ENCODE measurements at regions not wholly inside any gene's neighbourhood (a gene's known extent, or its start where the extent isn't known, plus 50 kb on each side); places are given as distances from the start of the nearest gene placed in this dataset.

DNA sequence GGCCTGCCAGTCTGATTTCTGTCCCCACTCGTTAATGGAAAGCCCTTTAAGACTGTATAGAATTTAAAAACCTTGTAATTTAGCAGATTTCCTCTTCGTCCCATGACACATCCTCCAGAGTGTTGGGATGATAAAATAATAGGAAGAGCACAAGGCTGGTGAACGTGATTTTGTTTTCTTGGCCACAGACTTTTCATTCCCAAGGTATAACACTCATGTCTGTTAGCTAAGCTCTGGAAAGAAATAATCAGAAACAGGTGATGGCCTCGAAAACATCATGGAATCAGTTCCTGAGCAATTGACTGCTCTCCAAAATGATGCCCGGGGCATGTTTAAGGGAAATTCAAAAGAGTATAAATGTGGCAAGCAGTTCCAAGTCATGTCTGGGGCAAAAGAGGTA, 337.8 kb upstream of the TCF4 start:
- ChIA-PET POLR2A (ENCODE audit: unreplicated experiment) (no interaction called here), CTCF (interaction anchor here (0.7 kb wide), 1 partner anchor 269 kb away, joined by 3 read pairs; no protein-coding TSS in a partner anchor)
- Histone ChIP-seq H2BK120ac (ENCODE audit: low read depth, low read length) (no peak overlapping the region), H2AFZ (replicated peaks; ENCODE audit: low read length, poor library complexity) (no peak overlapping the region), H3K36me3 (ENCODE audit: control insufficient read depth, insufficient read depth, low read length) (no peaks in the 10 kb centered on the region), H4K91ac (ENCODE audit: insufficient read depth, low read depth, low read length) (no peak overlapping the region), H3K4ac (ENCODE audit: low read depth, low read length) (no peak overlapping the region), H4K20me1 (ENCODE audit: insufficient read depth, low read length) (no peaks in the 10 kb centered on the region), H3K18ac (ENCODE audit: low read depth, low read length) (no peak overlapping the region), H3K23ac (ENCODE audit: low read depth, low read length) (no peak overlapping the region), H3K9me3 (ENCODE audit: control insufficient read depth, insufficient read depth, low read length) (no peaks in the 10 kb centered on the region), H4K5ac (ENCODE audit: low read depth, low read length) (no peak overlapping the region), H3K4me2 (ENCODE audit: low read depth, low read length) (no peak overlapping the region), H2BK15ac (ENCODE audit: low read depth, low read length) (no peak overlapping the region; the same call in 2 of the 3 replicates), H3K9ac (ENCODE audit: low read depth, low read length) (no peak overlapping the region), H3K27me3 (ENCODE audit: control insufficient read depth, insufficient read depth, low read length) (peaks cover 5% of the 10 kb centered on the region; the same call in 1 of the 2 replicates), H4K8ac (ENCODE audit: low read depth in 2 of 2, low read length in 2 of 2) (no peak overlapping the region), H2AK5ac (ENCODE audit: low read depth, low read length) (no peak overlapping the region), H3K56ac (ENCODE audit: extremely low read depth, insufficient read depth, low read length) (no peak overlapping the region), H3K9me1 (ENCODE audit: insufficient read depth, low read length) (no peaks in the 10 kb centered on the region), H2BK20ac (ENCODE audit: low read depth, low read length) (no peak overlapping the region), H2AK9ac (replicated peaks; ENCODE audit: low read depth, low read length, poor library complexity) (no peak overlapping the region), H2BK5ac (ENCODE audit: low read depth, low read length, poor library complexity, severe bottlenecking) (no peak overlapping the region), H3K27ac (ENCODE audit: insufficient read depth, low read length) (no peak overlapping the region), H3K14ac (replicated peaks; ENCODE audit: low read depth, low read length) (no peak overlapping the region), H3K79me1 (ENCODE audit: low read depth in 1 of 2, low read length in 2 of 2) (no peaks in the 10 kb centered on the region), H3K4me3 (ENCODE audit: insufficient read depth, low read depth, low read length) (no peak overlapping the region), H3K4me1 (ENCODE audit: control insufficient read depth, insufficient read depth, low read length) (no peaks in the 10 kb centered on the region)
- no peak for ATAC-seq (ENCODE audit: low read depth)
- no peak for DNase-seq
- BruUV-seq (replicated peaks) = no TSS peak
- dilution Hi-C loops (cut with HindIII; ENCODE audit: low sequenced_read_pairs, unreplicated experiment) = no loop called here
- 100% methylated on average over 1 of the region's 5 CpGs; no CpG with 5 or more reads in 1 of the 2 experiments for WGBS, 2 experiments (ENCODE audit: extremely low coverage in 2 of 2, insufficient read length in 1 of 2)
- no peak for TF ChIP-seq RCOR1 (IDR thresholded peaks at IDR 0.05; ENCODE audit: insufficient replicate concordance, low read length)
- TF ChIP-seq, protein P1, sequence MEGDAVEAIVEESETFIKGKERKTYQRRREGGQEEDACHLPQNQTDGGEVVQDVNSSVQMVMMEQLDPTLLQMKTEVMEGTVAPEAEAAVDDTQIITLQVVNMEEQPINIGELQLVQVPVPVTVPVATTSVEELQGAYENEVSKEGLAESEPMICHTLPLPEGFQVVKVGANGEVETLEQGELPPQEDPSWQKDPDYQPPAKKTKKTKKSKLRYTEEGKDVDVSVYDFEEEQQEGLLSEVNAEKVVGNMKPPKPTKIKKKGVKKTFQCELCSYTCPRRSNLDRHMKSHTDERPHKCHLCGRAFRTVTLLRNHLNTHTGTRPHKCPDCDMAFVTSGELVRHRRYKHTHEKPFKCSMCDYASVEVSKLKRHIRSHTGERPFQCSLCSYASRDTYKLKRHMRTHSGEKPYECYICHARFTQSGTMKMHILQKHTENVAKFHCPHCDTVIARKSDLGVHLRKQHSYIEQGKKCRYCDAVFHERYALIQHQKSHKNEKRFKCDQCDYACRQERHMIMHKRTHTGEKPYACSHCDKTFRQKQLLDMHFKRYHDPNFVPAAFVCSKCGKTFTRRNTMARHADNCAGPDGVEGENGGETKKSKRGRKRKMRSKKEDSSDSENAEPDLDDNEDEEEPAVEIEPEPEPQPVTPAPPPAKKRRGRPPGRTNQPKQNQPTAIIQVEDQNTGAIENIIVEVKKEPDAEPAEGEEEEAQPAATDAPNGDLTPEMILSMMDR (conservative IDR thresholded peaks at IDR 0.05; ENCODE audit: low read depth, low read length) = no peak
- no peak for TF ChIP-seq SMC3 (IDR thresholded peaks at IDR 0.05; ENCODE audit: low read depth, low read length)
- no peak for TF ChIP-seq RFX5 (IDR thresholded peaks at IDR 0.05; ENCODE audit: low read depth, low read length)
- no peak for TF ChIP-seq FOS (IDR thresholded peaks at IDR 0.05; ENCODE audit: low read depth, low read length)
- no peak for TF ChIP-seq CHD1 (IDR thresholded peaks at IDR 0.05; ENCODE audit: low read depth, low read length)
- no peak for TF ChIP-seq POLR2A (IDR thresholded peaks at IDR 0.05; ENCODE audit: low read depth, low read length)
- no peak for TF ChIP-seq NFE2L2 (IDR thresholded peaks at IDR 0.05; ENCODE audit: low read depth, low read length)
- TF ChIP-seq, protein P2, sequence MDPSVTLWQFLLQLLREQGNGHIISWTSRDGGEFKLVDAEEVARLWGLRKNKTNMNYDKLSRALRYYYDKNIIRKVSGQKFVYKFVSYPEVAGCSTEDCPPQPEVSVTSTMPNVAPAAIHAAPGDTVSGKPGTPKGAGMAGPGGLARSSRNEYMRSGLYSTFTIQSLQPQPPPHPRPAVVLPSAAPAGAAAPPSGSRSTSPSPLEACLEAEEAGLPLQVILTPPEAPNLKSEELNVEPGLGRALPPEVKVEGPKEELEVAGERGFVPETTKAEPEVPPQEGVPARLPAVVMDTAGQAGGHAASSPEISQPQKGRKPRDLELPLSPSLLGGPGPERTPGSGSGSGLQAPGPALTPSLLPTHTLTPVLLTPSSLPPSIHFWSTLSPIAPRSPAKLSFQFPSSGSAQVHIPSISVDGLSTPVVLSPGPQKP (IDR thresholded peaks at IDR 0.05; ENCODE audit: borderline replicate concordance, low read depth, low read length) = no peak
- TF ChIP-seq MXI1 (IDR thresholded peaks at IDR 0.05; ENCODE audit: borderline replicate concordance, low read depth, low read length) = no peak
- TF ChIP-seq RAD21 (IDR thresholded peaks at IDR 0.05; ENCODE audit: low read length) = no peak
- TF ChIP-seq BHLHE40 (IDR thresholded peaks at IDR 0.05; ENCODE audit: low read depth, low read length) = no peak
- in situ Hi-C loops (cut with MboI; ENCODE audit: low sequenced_read_pairs) = no loop called here
- intact Hi-C loops (cut with micrococcal nuclease) = no loop called here

Data from IMR-90 (cell line).